B cell (primary cell): ENCODE measurements at regions not wholly inside any gene's neighbourhood (a gene's known extent, or its start where the extent isn't known, plus 50 kb on each side); places are given as distances from the start of the nearest gene placed in this dataset.

Experiments
- ATAC-seq: fragments of 200-7000 bp; cut with Tn5 transposase; one replicate; pipeline ENCODE4 v1.10.0; 2021; ENCODE audit warnings: low read depth, mild to moderate bottlenecking, moderate number of reproducible peaks, moderate library complexity
- CTCF ChIA-PET: fragments of 350-600 bp; sonication (Branson Sonifier 250); formaldehyde crosslinking; loops from one replicate; lab custom pipeline; 2021; ENCODE audit warnings: antibody characterized with exemption, inconsistent platforms; lab: Charles Lee
- POLR2A ChIA-PET: fragments of 350-600 bp; sonication (Branson Sonifier 250); formaldehyde crosslinking; loops from one replicate; lab custom pipeline; 2021; ENCODE audit warnings: antibody characterized with exemption; lab: Charles Lee
- DNase-seq: peaks from one replicate; pipeline ENCODE4 v3.0.0; 2013
- H2AFZ ChIP-seq: 2 replicates; pipeline ENCODE4 v1.6.1; 2012; ENCODE audit warnings: mild to moderate bottlenecking, low read depth, low read length; ENCODE audit not compliant: insufficient read depth, poor library complexity, severe bottlenecking
- H3K27ac ChIP-seq, 2 donors: 1 replicate in 1 of 2; 2 replicates in 1 of 2; pipeline ENCODE4 v1.5.1; 2012 to 2013; ENCODE audit warnings: low read length in 2 of 2, mild to moderate bottlenecking in 2 of 2, moderate library complexity in 1 of 2
- H3K27me3 ChIP-seq, 4 experiments: fragments of 200-600 bp in 1 of 4; sonication (generic) in 1 of 4; replicated peaks in 1 of 4; 1 replicate in 2 of 4; 2 replicates in 2 of 4; pipeline versions ENCODE4 v1.6.1 to v1.7.0; 2013 to 2016; ENCODE audit warnings: low read length in 3 of 4, mild to moderate bottlenecking in 2 of 4, mixed read lengths in 1 of 4, moderate library complexity in 1 of 4; ENCODE audit not compliant: insufficient read depth in 4 of 4, control insufficient read depth in 3 of 4; ENCODE audit errors: control extremely low read depth in 1 of 4
- H3K36me3 ChIP-seq, 2 experiments: replicated peaks in 1 of 2; 1 replicate in 1 of 2; 2 replicates in 1 of 2; pipeline versions ENCODE4 v1.6.1 to v1.7.1; 2013; ENCODE audit warnings: low read length in 1 of 2; ENCODE audit not compliant: insufficient read depth in 2 of 2, control insufficient read depth in 1 of 2; ENCODE audit errors: control extremely low read depth in 1 of 2, extremely low read depth in 1 of 2
- H3K4me1 ChIP-seq, 2 donors: fragments of 200-600 bp in 1 of 2; sonication (generic) in 1 of 2; 1 replicate in 1 of 2; 2 replicates in 1 of 2; pipeline versions ENCODE4 v1.5.1 to v1.6.1; 2013 to 2017; ENCODE audit warnings: low read length in 2 of 2; ENCODE audit not compliant: control insufficient read depth in 2 of 2, insufficient read depth in 2 of 2
- H3K4me2 ChIP-seq: replicated peaks from 2 replicates; pipeline ENCODE3; 2012; ENCODE audit warnings: mild to moderate bottlenecking, low read depth, low read length; ENCODE audit not compliant: poor library complexity, severe bottlenecking
- H3K4me3 ChIP-seq, 5 experiments: fragments of 200-600 bp in 1 of 5; sonication (generic) in 1 of 5; 1 replicate in 3 of 5; 2 replicates in 2 of 5; pipeline versions ENCODE4 v1.5.1 to v1.7.0; 2011 to 2016; ENCODE audit warnings: low read length in 4 of 5, mild to moderate bottlenecking in 4 of 5, low read depth in 2 of 5, control low read depth in 1 of 5, moderate library complexity in 1 of 5; ENCODE audit not compliant: insufficient read depth in 1 of 5; ENCODE audit errors: control extremely low read depth in 1 of 5, extremely low read depth in 1 of 5
- H3K79me2 ChIP-seq: fragments of 200-600 bp; sonication (generic); one replicate; pipeline ENCODE4 v1.6.0; 2016; ENCODE audit warnings: low read length; ENCODE audit not compliant: control insufficient read depth, insufficient read depth
- H3K9ac ChIP-seq: fragments of 200-600 bp; sonication (generic); 2 replicates; pipeline ENCODE4 v1.6.1; 2017; ENCODE audit warnings: mild to moderate bottlenecking, low read length, moderate library complexity
- H3K9me3 ChIP-seq, 3 donors: one replicate each; pipeline versions ENCODE4 v1.6.1 to v1.7.1; 2013; ENCODE audit warnings: low read length in 2 of 3; ENCODE audit not compliant: control insufficient read depth in 2 of 3, insufficient read depth in 1 of 3; ENCODE audit errors: control extremely low read depth in 1 of 3
- H4K20me1 ChIP-seq: 2 replicates; pipeline ENCODE4 v1.6.0; 2012; ENCODE audit warnings: mild to moderate bottlenecking, low read length; ENCODE audit not compliant: insufficient read depth, control insufficient read depth, poor library complexity, severe bottlenecking
- H3K27ac Mint-ChIP-seq: one replicate; pipeline ENCODE4 v1.8.0; 2021; ENCODE audit warnings: mixed read lengths
- H3K27me3 Mint-ChIP-seq: one replicate; pipeline ENCODE4 v1.8.0; 2021; ENCODE audit warnings: mixed read lengths
- H3K4me1 Mint-ChIP-seq: one replicate; pipeline ENCODE4 v1.8.0; 2021; ENCODE audit warnings: mixed read lengths
- H3K4me3 Mint-ChIP-seq: one replicate; pipeline ENCODE4 v1.8.0; 2021; ENCODE audit warnings: mixed read lengths
- H3K9me3 Mint-ChIP-seq: one replicate; pipeline ENCODE4 v1.8.0; 2022; ENCODE audit warnings: mixed read lengths; ENCODE audit not compliant: insufficient read depth
- CTCF ChIP-seq: fragments of 200-600 bp; IDR thresholded peaks from one replicate; pipeline ENCODE4 v1.8.0; 2022; ENCODE audit warnings: antibody characterized with exemption, mild to moderate bottlenecking
- EZH2 ChIP-seq: IDR thresholded peaks from 2 replicates; pipeline ENCODE4 v1.6.1; 2012; ENCODE audit warnings: borderline replicate concordance, low read depth, mild to moderate bottlenecking, moderate library complexity, low read length; ENCODE audit not compliant: insufficient read depth, poor library complexity, severe bottlenecking
- WGBS: methylation state at CpG from one replicate; pipeline ENCODE4 v1.1.5; 2013; ENCODE audit warnings: missing lambda C conversion rate; ENCODE audit not compliant: insufficient coverage; 5-methylcytosine and 5-hydroxymethylcytosine counted together
- intact Hi-C: fragments of 100-400 bp; cut with micrococcal nuclease; formaldehyde crosslinking; loops from one replicate; pipeline ENCODE4 v1.10.0; 2022

GRCh38 chr2:206389164-206389563, 54.2 kb upstream of the ADAM23 start:
- Histone ChIP-seq H3K4me2 (no peak overlapping the region), H3K27ac (no peak overlapping the region), H3K4me1 (no peaks in the 10 kb centered on the region), H3K9ac (no peak overlapping the region), H4K20me1 (no peaks in the 10 kb centered on the region), H3K36me3 (no peaks in the 10 kb centered on the region), H3K4me3 (no peak overlapping the region), H3K79me2 (no peaks in the 10 kb centered on the region), H3K27me3 (no peaks in the 10 kb centered on the region), H2AFZ (no peak overlapping the region), H3K9me3 (peaks cover 3 to 9% (median 5%) of the 10 kb centered on the region in 3 donors)
- Mint-ChIP-seq H3K4me1 (no peaks in the 10 kb centered on the region), H3K27ac (no peak overlapping the region), H3K9me3 (peaks cover 5% of the 10 kb centered on the region), H3K27me3 (no peaks in the 10 kb centered on the region), H3K4me3 (no peak overlapping the region)
- intact Hi-C loops: no loop called here
- ChIA-PET POLR2A (no interaction called here), CTCF (no interaction called here)
- DNase-seq (no peak), ATAC-seq (no peak)
- no peak for TF ChIP-seq CTCF
- no peak for TF ChIP-seq EZH2
- no CpG with 5 or more reads among the region's 2 CpGs for WGBS

GRCh38 chr2:206390181-206390580, 53.2 kb upstream of the ADAM23 start:
- no peak for ATAC-seq
- Histone ChIP-seq H3K4me3 (no peak overlapping the region), H2AFZ (no peak overlapping the region), H3K27ac (no peak overlapping the region), H3K9ac (no peak overlapping the region), H3K4me1 (no peaks in the 10 kb centered on the region), H3K4me2 (no peak overlapping the region), H3K9me3 (peaks cover 0 to 6% (median 1%) of the 10 kb centered on the region in 3 donors), H4K20me1 (no peaks in the 10 kb centered on the region), H3K36me3 (no peaks in the 10 kb centered on the region), H3K27me3 (no peaks in the 10 kb centered on the region), H3K79me2 (no peaks in the 10 kb centered on the region)
- H3K27ac Mint-ChIP-seq: no peak overlapping the region
- no CpG with 5 or more reads among the region's 2 CpGs for WGBS
- ChIA-PET CTCF (no interaction called here), POLR2A (no interaction called here)
- H3K4me3 Mint-ChIP-seq: no peak overlapping the region
- no peaks in the 10 kb centered on the region for H3K27me3 Mint-ChIP-seq
- intact Hi-C loops: loop anchor here (5.0 to 10.0 kb wide), 2 partner anchors 165 to 1087 kb away; no protein-coding TSS in a partner anchor
- DNase-seq: no peak
- no peak for TF ChIP-seq EZH2
- no peak for TF ChIP-seq CTCF
- H3K9me3 Mint-ChIP-seq: peaks cover 3% of the 10 kb centered on the region
- no peaks in the 10 kb centered on the region for H3K4me1 Mint-ChIP-seq
